Spleen (tissue), 7 donors: ENCODE measurements at regions not wholly inside any gene's neighbourhood (a gene's known extent, or its start where the extent isn't known, plus 50 kb on each side); places are given as distances from the start of the nearest gene placed in this dataset.

ENCODE experiments used
- CTCF ChIP-seq, 11 experiments: fragments of 200-600 bp in 7 of 11; fragments of 450-650 bp in 4 of 11; sonication (generic) in 4 of 11; IDR thresholded peaks in 8 of 11; conservative IDR thresholded peaks in 3 of 11; 1 replicate in 7 of 11; 2 replicates in 4 of 11; pipeline versions ENCODE4 v1.4.0 to v1.8.0; 2016 to 2021; ENCODE audit warnings: antibody characterized with exemption in 11 of 11, inconsistent platforms in 4 of 11, mild to moderate bottlenecking in 1 of 11
- POLR2A ChIP-seq, 3 donors: fragments of 450-650 bp; IDR thresholded peaks; one replicate each; pipeline ENCODE4 v1.5.1; 2017; ENCODE audit warnings: antibody characterized with exemption in 3 of 3, mild to moderate bottlenecking in 1 of 3
- POLR2AphosphoS5 ChIP-seq, 3 donors: sonication (generic); formaldehyde crosslinking; IDR thresholded peaks; one replicate each; pipeline ENCODE4 v1.5.1; 2017; ENCODE audit warnings: antibody characterized with exemption in 3 of 3
- donor health status: DM: no; HTN: no; CAD: no; lungs with moderate emphysema.
- donor health status: DM: no; HTN: no; CAD: no.
- donor health status: DM: no; HTN: no; CAD: no.

GRCh38 chr9:80401243-80401642, 829.5 kb downstream of the TLE4 start:
- TF ChIP-seq CTCF (IDR thresholded peaks at IDR 0.05 in 8 of 11, conservative IDR thresholded peaks at IDR 0.05 in 3 of 11) (no peak), POLR2A (IDR thresholded peaks at IDR 0.05) (no peak), POLR2AphosphoS5 (IDR thresholded peaks at IDR 0.05) (no peak)
